SKM-1 treated with dmso at 0.1 percent for 144 hours (cell line): ENCODE measurements at regions not wholly inside any gene's neighbourhood (a gene's known extent, or its start where the extent isn't known, plus 50 kb on each side); places are given as distances from the start of the nearest gene placed in this dataset.
"Not testable (repeated sequence)": the region's sequence is repeated elsewhere in the genome, so short reads cannot be mapped to it uniquely, and the experiment has no call there.

Experiments
- DNase-seq: peaks from one replicate; lab custom pipeline; 2025; ENCODE audit not compliant: unreplicated experiment; lab: John Stamatoyannopoulos, UW

- no peak for DNase-seq
Measured at GRCh38 chr5:166916021-166916420, 1375.4 kb upstream of the WWC1 start.

- DNase-seq, result no peak
Measured at GRCh38 chr5:166926138-166926537, 1365.3 kb upstream of the WWC1 start.

- not testable (repeated sequence) for DNase-seq
Measured at GRCh38 chr5:166926806-166927475, 1364.5 kb upstream of the WWC1 start.

- DNase-seq, result no peak
Measured at GRCh38 chr5:166936351-166936750, 1355.1 kb upstream of the WWC1 start.

DNA sequence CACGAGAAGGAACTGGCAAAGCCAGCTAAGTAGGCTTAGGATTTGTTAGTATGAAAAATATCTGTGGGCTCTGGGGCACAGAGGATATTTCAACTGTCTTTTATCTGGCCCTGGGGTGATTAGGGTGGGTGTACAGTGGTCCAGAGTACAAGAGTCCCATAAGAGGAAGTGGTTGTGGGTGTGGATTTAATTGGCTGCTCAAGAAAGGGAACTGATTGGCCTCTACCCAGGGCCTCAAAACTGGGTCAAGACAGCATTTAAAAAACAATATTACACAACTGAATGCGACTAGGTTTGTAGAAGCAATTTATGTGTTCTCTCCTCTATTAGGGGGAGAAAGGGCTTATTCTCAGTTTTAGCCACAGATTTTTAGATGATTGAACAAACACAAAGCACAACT is 1353.4 kb upstream of the WWC1 start:
- no peak for DNase-seq

DNA sequence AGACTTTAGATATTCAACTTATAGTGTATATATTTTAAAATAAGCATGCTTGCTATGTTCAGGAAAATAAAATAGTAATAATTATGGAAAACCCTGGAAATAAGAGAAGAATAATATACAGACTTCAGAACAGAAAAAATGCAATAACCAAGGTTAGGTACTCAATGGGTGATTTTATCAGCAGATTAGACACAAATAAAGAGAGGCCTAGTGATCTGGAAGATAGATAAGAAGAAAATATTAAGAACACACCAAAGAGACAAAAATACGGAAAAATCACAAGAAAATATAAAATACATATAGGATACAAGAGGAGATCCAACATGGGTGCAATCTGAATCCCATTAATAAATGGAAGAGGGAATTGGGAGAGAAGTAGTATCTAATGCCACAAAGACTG is 1348.5 kb upstream of the WWC1 start:
- DNase-seq, result no peak

DNA sequence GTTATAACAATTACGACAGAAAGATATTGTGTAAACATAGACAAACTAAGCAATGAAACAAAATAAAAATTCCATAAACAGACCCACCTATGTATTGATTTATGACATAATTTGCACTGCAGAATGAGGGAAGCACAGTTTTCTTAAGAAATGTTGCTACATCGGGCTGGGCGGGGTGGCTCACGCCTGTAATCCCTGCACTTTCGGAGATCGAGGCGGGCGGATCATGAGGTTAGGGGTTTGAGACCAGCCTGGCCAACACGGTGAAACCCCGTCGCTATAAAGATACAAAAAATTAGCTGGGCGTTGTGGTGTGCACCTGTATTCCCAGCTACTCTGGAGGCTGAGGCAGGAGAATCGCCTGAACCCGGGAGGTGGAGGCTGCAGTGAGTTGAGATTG is 1344.4 kb upstream of the WWC1 start:
- DNase-seq, result no peak

DNA sequence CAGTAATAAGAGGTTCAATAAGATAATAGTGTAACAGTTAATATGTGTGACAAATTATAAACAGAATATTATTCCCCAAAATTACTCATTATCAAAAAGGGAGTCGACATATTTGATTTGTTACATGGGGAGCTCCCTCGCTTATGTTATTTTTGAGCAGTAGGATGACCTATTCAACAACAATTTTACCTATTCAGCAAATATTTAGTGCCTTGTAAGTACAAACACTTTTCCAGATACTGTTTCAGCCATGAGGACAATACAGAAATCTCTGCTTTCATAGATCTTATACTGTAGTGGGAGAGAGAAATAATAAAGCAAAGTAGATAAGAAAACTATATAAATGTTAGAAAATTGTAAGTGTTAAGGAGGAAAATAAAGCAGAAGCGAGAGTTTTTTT is 1342.8 kb upstream of the WWC1 start:
- no peak for DNase-seq

DNA sequence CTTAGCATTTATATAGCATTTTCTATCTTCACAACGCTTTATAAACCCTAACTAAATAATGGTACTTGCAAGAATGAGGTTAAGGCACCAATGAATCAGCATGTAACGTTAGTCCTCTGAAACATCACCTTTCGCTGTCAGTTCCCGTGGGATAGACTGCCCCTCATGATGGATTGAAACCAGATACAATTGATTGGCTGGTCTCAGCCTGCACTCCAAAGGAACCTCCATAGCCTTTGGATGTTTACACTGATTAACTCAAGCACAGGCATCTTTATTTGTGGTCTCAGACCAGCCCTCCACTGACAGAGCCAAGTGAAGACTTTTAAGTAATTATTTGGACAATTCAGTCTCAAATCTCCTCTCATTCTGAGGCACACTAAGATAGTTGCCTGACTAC is 1339.4 kb upstream of the WWC1 start:
- DNase-seq, result no peak

GRCh38 chr5:166957782-166958181 is 1333.7 kb upstream of the WWC1 start:
- no peak for DNase-seq

- DNase-seq, result no peak
Measured at GRCh38 chr5:166959766-166960165, 1331.7 kb upstream of the WWC1 start.

DNA sequence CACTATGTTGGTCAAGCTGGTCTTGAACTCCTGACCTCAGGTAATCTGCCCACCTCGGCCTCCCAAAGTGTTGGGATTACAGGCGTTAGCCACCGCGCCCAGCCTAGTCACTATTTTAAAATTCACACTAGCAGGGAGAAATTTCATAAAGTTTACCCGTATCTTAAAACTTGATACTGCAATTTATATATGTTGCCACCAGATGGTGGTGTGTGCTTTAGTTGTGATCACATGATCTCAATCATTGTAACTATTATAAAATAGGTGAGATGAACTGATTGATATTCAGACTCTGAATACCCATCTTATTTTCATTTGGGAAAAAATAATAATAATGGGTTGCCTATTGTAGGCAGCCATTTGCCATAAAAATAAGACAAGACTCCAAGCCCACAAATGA is 1330.4 kb upstream of the WWC1 start:
- no peak for DNase-seq

GRCh38 chr5:166961913-166962312 is 1329.5 kb upstream of the WWC1 start:
- no peak for DNase-seq

DNA sequence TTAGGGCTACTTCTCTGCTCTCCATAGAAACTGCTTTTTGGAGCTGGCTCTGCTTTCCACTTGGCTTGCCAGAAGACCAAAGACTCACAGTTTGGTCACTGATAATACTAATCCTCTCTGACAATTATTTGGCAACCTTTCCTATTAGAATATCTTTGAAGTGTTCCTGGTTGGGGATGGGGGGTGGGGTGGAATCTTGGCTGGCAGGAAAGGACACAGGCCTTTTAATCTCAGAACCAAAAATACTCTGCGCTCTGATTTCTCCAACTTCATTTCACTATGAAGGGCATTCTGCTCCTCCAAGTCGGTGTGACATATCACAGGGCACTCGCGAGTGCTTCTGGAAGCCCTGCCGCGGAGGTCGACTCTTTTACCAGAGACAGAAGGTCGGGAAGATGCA is 1329.0 kb upstream of the WWC1 start:
- no peak for DNase-seq

- DNase-seq, result no peak
Measured at GRCh38 chr5:166963596-166963995, 1327.8 kb upstream of the WWC1 start.

GRCh38 chr5:166977911-166978422 is 1313.5 kb upstream of the WWC1 start:
- no peak for DNase-seq

DNA sequence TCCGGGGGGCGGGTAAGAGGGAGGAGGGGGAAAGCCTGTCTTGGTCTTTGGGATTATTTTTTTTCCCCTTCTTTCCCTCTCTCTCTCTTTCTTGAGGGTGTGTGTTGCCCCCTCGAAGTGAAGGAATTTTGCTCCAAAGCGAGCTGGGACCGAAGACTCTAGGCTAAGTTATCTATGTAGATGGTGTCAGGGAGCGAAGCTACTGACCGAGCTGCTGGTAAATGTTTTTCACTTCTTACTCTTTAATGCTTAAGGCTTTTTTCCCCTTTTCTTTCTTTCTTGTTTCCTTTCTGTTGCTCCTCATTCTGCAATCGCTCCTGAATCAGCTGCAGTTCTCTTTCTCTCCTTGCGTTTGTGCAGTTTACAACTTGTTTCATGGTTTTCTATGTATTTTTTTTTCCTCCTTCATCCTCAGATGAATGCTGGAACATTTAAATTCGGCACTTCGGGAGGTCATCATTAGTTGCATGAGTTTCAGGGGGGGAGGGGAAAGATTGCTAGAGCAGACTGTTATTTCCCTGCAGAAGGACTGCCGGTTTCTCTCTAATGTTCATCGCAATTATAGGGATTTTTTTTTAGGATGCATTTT is 1312.0 kb upstream of the WWC1 start:
- no peak for DNase-seq

DNA sequence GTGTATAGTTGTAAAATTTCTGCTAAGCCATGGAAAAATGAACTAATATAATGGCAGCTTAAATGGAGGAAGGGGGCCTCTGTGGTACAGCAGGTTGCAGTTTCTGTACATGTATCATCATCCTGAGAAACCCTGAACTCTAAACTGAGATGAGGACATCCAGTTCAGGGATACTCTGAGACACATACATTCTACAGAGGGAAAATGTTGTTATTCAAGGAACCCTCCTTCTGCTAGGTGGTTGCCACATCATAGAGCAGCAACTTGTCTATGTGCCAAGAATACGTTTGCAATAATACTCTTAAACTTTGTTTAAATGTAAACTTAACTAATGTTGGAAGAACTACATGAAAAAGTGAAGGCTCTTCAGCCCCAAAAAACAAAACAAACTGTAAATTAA is 1310.8 kb upstream of the WWC1 start:
- DNase-seq, result no peak

GRCh38 chr5:166982226-166982625 is 1309.2 kb upstream of the WWC1 start:
- DNase-seq, result no peak

DNA sequence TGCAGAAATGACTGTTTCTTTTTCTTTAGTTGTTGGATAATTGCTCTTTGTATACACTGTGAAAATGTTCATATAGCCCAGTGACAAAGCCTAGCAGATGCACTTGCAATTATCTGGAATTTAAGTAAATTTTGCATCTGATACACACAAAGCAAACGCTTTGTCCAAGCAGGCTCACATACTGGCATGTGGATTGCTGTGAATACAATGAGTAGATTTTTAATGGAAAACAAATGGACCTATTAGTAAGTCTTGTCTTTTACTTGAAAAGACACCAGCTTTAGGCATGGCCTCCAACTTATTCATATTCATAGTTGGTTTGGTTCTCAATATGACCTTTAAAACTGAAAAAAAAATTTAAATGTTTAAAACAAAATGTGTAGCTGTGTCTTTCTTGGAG is 1299.8 kb upstream of the WWC1 start:
- DNase-seq, result no peak

GRCh38 chr5:166992108-166992507 is 1299.3 kb upstream of the WWC1 start:
- DNase-seq, result no peak

- DNase-seq, result no peak
Measured at GRCh38 chr5:166992874-166993722, 1298.3 kb upstream of the WWC1 start.
